ENCODE measurements at regions not wholly inside any gene's neighbourhood (a gene's known extent, or its start where the extent isn't known, plus 50 kb on each side); places are given as distances from the start of the nearest gene placed in this dataset.

- TF ChIP-seq CTCF (IDR thresholded peaks at IDR 0.05) = no peak
- TF ChIP-seq EP300 (IDR thresholded peaks at IDR 0.05) = no peak
Measured at GRCh38 chr14:99094901-99095300, 177.1 kb downstream of the BCL11B start.
